Stimulated activated CD8-positive, alpha-beta memory T cell treated with anti-CD3 and anti-CD28 coated beads, Interleukin-15, amount 100 ng/mL, for 1 hour (primary cell): ENCODE measurements at regions not wholly inside any gene's neighbourhood (a gene's known extent, or its start where the extent isn't known, plus 50 kb on each side); places are given as distances from the start of the nearest gene placed in this dataset.

Source experiments
- DNase-seq: peaks from one replicate; pipeline ENCODE4 v3.0.0-alpha.2; 2020; ENCODE audit warnings: low read depth

DNA sequence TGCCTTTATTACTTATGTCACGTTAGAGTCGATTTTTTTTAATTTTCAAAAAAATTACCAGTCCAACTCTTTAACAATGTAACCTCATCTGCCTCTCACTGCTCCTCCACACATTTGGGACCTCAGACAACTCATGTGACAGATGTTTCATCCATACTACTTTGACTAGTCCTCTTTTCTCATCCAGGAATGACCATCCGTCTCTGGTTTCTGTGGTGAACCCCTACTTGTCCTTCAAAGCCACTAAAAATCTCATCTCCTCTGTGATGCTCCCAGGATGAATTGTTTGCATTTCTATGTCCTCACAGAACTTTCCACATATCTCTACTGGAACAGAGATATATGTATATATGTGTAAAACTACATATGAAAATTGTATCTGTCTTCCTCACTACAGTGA lies 149.8 kb upstream of the ZNF462 start:
- DNase-seq: no peak

DNA sequence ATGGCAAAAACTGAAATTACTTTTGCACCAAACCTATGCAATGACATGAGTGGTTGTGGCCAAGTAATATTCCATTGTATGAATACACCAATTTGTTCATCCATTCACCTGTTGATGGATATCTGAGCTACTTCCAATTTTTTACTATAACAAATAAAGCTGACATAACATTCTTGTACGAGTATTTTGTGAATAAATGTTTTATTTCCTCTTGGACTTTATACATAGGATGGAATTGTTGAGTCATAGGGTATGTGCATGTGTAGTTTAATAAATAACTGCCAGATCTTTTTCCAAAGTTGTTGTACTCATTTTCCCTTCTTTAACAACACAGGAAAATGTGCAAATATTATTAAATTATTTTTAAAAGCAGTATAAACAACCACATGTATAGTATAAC lies 146.1 kb upstream of the ZNF462 start:
- DNase-seq: no peak

DNA sequence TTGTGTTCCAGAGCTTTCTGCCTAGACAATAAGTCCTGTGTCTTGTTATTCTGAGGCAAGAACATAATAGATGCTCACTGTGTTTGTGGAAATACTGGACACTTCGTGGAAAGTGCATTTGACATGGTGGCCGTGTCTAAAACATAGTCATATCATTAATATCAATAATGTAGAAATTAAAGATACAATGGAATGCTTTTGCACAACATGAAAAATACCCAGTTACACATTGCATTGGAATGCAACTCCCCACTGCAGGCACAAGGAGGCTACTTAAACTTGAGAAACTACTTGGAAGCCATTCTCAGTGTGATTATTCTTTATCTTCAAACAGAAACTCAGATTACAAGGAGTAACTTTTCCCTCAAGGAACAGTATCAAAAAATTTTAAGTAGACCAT lies 145.3 kb upstream of the ZNF462 start:
- DNase-seq: no peak

DNA sequence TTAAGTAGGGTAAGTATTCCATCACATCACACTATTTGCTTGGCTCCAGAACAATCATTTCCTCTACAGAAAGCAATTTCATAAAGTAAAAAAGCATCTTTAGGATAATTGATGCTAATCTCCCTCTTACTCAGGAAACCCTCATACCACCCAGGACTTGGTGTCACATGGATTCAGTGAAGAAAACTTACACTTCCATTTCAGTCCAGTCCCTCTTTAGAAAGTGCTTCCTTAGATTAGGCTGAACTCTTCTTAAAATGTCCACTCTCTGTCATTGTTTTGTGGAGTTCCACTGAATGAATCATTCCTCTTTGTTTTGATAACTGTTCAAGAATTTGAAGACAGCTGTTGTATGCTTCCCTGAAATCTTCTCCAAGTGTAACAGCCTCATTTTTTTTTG lies 144.0 kb upstream of the ZNF462 start:
- DNase-seq: no peak

DNA sequence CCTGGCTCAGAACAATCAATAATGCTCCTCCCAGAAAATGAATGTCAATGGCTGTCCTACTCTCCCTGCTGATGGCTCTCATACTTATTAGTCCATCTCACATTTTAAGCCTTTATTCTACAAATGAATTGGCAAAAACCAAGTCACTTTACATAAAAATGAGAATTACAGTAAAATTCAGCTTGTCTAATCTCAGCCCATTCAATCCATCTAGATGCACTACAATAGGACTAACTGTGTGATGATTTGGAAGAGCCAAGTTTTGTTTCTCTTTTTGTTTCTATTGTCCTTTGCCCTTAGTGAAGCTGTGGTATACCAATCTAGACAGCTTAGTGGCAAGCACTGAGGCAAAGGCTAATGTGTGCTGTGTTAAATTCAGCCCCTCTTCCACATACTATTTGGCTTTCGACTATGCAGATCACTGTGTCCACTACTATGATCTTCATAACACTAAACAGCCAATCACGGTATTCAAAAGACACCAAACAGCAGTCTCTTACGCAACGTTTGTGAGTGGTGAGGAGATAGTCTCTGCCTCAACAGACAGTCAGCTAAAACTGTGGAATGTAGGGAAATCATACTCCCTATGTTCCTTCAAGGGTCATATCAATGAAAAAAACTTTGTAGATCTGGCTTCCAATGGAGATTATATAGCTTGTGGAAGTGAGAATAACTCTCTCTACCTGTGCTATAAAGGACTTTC lies 140.8 kb upstream of the ZNF462 start:
- no peak for DNase-seq

DNA sequence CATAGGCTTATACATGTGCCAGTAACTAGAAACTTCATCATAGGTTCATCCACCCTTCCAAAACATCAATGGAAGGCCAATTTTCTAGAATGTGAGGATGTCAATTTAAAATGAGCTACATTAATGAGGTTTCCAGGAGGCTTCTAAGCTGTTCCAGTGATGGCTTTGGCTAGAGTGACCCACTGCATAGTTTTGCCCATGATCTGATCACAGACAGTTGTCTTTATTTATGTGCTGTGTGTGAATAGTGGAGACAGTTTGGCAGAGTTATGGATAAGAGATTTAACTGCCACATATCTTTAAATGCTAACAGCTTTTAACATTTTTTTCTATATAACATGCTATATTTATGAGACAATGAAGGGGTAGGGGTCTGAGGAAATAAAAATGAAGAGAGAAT lies 139.0 kb upstream of the ZNF462 start:
- DNase-seq: no peak

DNA sequence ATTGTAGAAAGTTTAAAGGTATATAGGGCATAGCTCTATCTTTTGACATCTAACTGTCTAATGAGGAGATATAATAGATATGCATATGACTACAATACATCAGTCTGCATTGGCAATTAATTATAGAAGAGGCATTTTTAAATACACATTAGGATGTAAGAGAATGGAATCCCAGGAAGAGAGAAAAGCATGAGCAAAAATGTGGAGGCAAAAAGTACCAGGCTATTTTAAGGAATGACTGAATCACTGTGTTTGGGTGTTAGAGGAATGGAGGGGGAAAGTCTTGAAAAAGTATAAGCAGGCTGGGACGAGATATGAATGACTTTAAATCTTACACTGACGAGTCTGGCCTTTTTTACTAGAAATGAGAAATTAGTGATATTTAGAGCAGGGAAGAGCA lies 138.4 kb upstream of the ZNF462 start:
- no peak for DNase-seq

DNA sequence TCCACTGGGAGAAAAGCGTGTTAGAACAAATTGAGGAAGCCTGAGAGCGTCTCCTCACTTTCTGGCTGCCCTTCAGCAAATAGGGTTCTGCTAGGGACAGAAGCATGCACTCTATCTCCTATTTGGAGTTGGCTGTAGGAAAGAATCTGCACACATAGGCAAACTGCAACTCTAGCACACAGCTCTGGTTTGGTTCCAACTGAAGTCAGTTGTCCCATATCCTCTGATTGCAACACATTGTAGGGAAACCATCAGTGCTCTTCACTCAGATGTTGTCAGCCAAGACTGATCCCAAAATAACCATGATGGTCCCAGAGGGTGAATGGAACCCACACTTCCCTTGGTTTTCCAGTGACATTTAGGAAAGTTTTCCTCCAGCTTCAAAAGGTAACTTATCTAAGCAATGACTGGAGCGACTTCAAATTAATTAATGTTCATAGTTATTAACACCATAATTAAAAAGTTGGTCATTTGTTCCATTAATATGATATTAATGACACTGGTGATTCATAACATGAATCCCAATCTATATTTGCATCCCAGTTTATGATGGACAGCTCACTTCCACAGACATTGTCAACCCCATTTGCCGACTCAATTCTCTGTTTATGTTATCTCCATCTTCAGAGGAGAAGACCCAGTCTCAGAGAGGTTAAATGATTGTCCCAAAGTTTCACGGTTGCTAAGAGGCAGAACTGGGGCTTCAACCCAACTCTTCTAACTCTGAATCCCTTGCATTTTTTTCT lies 136.7 kb upstream of the ZNF462 start:
- DNase-seq: no peak

DNA sequence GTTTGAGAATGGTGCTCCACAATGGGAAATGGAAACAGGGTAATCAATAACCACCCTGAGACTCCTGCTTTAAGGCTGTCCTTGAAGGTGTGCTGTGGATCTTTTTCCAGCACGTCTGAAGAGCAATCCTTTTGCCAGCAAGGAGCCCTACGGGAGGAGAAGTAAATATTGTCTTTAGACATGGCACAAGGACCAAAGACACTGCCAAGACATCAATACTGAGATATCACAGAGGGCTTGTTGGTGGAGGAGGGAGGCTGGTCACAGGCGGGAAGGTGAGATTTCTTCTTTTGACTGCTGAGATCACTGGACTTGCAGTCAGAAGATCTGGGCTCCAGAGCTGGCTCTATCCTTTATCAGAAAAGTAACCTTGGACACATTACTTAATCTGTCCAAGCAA lies 135.0 kb upstream of the ZNF462 start:
- no peak for DNase-seq

DNA sequence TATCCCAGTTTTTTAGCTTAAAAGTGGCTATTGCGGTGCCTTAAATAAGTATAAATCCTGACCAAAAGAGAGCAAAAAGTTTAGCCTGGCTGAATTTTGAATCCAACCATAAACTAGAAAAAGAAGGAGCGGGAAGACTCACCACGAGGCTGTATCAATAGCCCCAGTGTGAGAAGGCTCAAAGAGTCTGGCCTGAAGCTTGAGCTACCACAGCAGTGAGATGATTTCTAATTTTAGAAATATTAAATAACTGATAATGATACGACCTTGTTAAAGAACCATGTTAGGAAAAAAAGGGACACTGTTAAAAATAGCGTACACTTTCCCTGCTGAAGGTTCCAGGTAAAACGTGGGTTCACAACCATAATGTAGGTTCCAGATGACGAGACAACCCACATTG lies 134.1 kb upstream of the ZNF462 start:
- no peak for DNase-seq

DNA sequence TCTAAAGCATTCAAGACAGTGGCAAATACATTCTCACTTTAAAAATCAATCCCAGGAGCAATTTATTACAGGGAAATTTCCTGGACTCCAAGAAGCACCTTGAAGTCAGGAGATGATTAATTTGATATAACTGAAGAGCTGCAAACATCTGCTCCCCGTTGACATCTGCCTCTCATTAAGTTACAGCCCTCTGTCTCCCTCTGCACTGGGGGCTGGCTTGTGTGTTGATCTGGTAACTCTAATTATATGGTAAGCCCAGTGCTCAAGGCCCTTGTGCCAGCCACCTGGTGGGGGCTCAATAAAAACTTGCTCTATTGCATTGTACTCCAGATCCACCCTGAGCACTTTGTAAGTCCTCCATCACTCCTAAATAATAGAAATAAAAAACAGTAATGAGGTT lies 131.1 kb upstream of the ZNF462 start:
- DNase-seq: no peak

DNA sequence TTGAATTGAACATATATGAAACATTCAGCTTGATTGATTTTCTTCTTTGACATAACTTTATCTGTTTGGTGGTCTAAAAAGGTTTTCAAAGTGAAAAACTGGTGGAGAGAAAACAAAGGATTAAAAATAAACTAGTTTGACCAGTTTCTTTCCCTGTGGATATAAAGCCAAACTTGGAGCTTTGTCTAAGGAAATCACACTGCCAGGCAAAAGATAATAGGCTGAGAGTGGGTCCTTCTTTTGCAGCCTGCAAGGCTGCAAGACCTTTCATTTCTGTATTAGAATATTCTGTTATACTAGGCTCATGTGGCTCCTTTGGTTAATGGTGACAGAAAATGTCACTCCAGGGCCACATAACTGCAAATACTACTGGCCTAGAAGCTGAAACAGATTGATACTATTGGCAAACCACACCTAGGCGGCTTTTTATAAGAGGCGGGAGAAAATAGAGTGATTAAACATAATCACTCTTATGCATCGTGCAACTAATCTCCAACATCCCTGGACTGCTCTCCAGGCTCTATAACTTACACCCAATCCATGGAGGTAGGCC lies 129.1 kb upstream of the ZNF462 start:
- no peak for DNase-seq

DNA sequence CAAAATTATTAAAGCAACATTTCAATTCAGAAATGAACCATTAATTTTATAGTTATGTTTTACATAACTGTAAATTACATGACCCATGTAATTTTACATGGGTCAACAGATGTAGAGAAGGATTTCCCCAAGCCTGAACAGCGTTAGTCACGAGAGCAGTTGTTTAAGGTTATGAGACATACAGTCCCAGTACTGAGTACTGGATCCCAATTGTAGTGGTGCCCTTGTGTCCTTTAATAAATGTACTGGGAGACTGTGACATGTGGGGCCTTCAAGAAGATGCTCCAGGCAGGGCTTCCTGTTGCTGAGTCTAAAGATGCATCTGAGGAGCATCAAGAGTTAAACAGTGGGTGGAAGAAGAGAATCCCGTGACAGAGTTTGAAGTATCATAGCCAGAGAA lies 125.5 kb upstream of the ZNF462 start:
- no peak for DNase-seq

DNA sequence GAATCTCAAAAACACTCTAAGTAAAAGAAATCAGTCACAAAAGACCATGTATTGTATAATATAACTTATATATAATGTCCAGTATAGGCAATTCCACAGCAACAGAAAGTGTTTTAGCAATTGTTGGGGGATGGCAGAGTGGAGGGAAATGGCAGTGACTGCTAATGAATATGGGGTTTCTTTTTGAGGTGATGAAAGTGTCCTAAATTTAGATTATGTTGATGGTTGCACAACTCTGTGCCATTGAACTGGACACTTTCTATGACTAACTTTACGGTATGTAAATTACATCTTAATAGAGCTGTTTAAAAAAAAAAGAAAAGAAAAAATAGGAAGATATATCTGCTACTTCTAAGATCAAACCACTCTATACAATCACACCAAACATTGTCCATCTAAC lies 124.9 kb upstream of the ZNF462 start:
- DNase-seq: no peak

DNA sequence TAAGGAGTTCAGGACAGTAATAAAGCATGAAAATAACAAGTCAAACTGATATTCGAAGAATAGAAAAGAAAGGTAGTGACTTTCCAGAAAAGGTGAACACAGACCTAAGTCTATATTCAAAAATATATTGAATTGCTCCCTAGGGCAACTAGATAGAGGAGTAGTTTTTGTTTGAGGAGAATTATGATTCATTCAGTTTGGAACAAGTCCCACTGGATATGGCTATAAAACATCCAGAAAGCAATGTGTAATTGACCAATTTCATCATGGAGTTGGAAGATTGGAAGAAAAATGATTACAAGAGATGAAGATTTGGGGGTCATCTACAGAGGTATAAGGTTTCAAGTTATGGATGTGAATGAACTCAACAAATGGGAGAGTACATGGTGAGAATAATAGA lies 117.5 kb upstream of the ZNF462 start:
- DNase-seq: no peak

DNA sequence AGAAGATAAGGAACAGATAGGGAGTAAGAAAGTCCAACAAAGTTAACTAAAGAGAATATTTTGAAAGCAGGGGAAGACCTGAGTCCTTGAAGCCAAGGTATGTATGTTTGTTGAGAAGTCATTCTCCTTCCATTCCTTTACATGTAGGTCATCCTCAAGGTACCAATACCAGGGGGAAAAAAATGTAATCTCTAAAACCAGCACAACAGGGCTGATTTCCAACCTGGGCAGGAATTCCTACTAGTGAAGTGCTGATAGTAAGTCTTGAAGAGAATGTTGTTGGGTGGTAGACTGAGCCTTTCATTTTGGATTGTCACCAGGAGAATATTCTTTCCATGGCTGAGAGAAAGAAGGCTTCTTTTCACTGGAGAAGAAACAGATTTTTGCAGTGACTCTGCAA lies 117.1 kb upstream of the ZNF462 start:
- DNase-seq: no peak

DNA sequence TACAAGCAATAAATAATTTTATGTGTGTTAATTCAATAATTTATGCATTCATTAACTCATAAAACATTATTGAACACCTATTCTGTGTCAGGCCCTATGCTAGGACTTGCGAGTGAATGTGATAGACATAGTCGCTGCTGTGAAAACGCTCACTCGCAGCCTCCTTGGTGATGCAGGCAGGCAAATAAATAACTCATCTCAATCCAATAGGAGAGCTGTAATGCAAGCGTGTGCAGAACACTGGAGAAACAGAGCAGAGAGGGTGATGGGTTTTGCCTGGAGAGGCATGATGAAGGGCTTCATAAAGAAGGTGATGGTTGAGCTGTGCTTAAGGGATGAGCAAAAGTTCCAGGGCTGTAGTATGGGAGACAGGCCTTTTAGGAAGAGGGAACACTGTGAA lies 111.3 kb upstream of the ZNF462 start:
- no peak for DNase-seq

DNA sequence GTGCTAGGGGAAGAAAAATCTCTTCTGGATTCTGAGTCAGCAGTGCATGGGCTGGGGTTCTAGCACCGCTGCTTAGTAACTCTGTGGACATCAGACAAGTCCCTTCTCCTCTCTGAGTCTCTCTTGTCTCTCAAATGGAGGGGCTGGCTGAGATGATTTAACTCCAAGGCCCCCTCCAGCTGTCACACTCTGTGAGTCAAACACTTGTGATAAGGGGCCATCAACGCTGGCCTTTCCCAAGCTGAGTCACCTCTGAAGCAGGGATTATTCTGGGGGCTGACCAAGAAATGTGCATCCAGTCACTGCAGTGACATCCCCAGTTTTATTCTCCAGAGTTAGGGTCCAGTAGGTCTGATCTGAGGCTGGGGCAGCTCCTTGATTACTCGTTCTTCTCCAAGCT lies 110.4 kb upstream of the ZNF462 start:
- DNase-seq: no peak

DNA sequence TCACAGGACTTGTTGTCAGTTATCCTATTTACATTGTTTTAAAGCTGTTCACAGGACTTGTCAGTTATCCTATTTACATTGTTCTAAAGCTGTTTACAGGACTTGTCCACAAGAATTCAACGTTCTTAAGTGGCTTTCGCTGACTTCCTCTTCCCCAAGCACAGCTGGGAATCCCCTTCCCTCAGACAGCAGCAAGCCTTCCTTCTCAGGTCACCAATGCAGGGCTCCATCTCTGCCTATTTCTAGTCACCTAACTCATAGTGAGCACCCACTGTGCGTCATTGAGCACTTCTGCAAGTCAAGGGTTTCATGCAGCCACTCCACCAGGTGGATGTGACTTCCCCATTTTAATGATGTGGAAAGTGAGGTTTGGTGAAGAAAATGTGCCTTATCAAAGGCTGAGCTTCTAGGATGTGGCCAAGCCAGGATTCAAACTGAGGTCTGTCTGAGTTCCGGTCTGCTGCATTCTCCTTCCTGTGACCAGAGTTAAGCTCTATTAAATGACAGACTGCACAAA lies 109.8 kb upstream of the ZNF462 start:
- DNase-seq: no peak

DNA sequence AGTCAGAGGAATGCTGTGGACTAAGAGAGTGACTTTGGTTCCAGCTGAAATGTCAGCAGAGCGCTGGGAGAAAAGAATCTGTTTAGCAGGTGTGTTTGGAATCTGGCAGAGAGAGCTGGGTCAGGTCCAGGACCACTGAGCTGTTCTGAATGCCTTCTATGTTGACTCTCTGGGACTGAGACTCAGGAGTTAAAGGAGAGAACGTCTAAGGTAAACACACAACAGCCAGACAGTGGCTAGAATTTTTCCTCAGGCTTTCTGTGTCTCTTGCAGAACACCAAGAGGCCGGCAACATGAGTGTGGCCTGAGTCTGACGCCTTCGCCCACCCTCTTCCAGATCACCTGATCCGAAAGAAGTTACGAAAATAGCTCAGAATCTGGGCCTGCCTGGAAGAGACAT lies 107.2 kb upstream of the ZNF462 start:
- DNase-seq: no peak

DNA sequence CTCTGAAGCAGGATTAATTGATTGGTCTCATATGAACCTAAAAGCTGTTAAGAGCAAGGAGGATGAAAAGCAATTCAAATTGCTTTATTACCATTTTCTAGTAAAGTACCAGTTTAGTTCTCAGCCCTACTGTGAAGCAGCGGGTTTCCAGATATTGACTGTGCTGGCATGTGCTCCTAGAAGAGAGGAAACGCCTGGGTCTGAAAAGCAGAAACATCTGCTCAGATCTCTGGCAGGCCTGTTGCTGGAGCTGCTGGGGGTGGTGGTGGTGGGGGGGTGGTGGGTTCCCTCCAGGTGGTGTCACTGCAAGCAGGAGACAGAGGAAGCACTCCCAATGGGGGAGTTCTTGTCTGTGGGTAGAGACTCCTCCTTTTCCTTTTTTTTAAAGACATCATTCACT lies 105.5 kb upstream of the ZNF462 start:
- DNase-seq: no peak

DNA sequence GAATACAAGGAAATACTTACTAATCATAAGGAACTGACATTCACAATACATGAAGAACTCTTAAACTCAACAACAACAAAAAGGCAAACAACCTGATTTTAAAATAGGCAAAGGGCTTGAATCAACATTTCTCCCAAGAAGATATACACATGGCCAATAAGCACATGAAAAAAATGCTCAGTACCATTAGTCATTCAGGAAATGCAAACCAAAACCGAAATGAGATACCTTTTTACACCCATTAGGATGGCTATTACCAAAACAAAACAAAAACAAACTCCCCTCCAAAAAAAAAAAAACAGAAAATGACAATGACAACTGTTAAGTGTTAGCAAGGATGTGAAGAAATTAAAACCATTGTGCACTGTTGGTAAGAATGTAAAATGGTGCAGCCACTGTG lies 104.1 kb upstream of the ZNF462 start:
- no peak for DNase-seq

DNA sequence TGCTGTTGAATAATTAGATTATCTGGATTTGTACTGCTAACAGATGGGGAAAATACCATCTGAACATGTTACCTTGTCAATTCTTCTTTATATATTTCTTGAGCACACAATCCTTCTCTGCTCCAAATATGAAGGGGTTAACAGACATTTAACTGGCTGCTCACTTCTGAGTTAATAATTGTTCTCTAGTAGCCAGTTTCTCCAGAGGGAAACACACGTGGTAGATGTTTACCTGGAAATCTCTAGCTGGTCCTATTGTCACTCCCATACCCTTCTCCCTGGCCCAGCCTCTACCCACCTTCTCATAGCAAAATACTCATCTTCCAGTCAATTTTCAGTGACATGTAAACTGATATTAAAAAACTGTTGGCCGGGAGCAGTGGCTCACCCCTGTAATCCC lies 101.5 kb upstream of the ZNF462 start:
- DNase-seq: no peak

DNA sequence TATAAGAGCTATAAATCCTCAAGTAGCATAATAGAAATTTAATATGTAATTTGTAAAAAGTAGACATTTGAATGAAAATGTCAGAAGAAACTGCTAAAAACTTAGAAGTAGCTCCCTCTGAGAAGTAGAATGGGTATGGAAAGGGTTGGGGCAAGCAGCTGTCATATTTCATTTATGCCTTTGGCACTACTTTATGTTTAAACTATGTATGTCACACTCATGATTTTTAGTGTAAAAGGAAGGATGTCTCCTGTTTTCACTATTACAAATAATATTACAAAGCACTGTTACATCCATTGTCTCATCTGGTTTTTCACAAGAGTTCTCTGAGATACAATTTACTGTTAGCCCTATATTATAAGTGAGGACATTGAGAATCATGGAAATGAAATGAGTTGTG lies 96.3 kb upstream of the ZNF462 start:
- no peak for DNase-seq
